ENCODE measurements at regions not wholly inside any gene's neighbourhood (a gene's known extent, or its start where the extent isn't known, plus 50 kb on each side); places are given as distances from the start of the nearest gene placed in this dataset.

- no peak for DNase-seq (ENCODE audit: low read depth)
Observed at GRCh38 chr4:188826393-188826792, 687.2 kb downstream of the TRIML1 start.

GRCh38 chr4:188839704-188840103, 700.5 kb downstream of the TRIML1 start:
- DNase-seq (ENCODE audit: low read depth) = no peak

DNA sequence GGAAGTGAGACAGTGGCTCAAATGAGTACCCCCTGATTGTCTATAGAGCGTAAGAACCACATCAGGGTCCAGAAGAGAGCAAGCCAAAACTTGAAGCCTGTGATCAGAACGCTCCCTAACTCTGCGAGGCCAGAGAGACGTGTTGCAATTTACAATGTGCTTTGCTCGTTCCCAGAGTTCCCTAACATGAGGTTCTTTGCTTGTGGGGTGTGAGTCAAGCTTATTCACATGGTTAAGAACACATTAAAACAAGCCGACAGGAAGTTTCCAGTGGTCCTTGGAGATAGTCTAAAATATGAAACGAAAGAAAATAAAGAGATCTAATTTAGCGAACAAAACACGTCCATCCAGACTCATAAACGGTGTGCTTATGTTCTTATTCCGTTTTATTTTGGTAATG, 702.3 kb downstream of the TRIML1 start:
- no peak for DNase-seq (ENCODE audit: low read depth)

DNA sequence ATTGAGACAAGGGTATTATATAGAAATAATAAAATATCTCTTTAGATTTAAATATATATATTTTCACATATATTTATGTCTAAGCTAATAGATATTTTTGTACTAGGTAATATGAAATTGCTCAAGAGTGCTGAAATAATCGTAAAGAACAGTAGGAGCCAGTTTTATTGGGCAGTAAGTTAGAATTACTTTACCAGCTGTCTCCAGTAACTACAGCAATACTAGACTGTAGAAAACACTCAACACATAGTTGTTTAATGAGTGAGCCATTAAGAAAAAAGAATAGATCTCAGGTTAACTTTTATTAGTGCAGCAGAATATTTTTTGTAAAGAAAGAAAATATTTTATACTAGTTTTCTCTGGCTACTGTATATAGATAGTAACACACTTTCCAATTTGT, 715.2 kb downstream of the TRIML1 start:
- DNase-seq (ENCODE audit: low read depth) = no peak

- no peak for DNase-seq (ENCODE audit: low read depth)
Observed at GRCh38 chr4:188858696-188859095, 719.5 kb downstream of the TRIML1 start.

GRCh38 chr4:188864741-188865140, 725.5 kb downstream of the TRIML1 start:
- DNase-seq (ENCODE audit: low read depth) = no peak

DNA sequence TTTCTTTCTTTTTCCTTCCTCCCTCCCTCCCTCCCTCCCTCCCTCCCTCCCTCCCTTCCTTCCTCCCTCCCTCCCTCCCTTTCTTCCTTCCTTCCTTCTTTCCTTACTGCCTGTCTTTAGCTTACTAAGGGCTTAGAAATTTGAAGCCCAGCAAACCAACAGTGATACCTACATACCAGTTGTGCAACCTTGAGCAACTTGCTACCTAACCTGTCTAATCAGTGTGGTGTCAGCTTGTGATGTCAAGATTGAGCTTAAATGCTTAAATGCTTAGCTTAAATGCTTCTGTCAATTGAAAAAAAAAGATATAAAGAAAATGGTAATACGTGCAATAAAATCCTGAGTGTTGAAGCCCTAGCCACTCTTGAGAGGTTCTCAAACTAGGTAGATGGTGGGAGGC, 728.6 kb downstream of the TRIML1 start:
- no peak for DNase-seq (ENCODE audit: low read depth)

DNA sequence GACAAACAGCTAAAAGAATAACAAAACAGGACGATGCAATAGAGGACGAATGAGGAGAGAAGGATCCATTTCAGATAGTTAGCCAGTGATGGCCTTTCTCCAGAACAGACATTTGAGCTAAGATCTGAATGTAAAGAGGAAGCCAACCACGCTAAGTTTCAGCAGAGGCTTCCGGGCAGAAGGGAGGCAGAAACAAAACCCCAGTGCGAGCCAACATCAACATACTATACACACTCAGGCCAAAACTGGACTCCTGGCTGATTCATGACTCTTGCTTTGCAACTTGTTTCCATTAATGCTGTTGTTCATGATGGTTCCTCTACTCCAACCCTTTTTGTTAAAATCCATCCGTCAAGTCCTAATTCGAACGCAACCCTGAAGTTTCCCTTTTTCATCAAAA, 730.3 kb downstream of the TRIML1 start:
- DNase-seq (ENCODE audit: low read depth) = peak; percentile 37

GRCh38 chr4:188872809-188873208, 733.6 kb downstream of the TRIML1 start:
- DNase-seq (ENCODE audit: low read depth) = no peak

GRCh38 chr4:188876881-188877280, 737.6 kb downstream of the TRIML1 start:
- DNase-seq (ENCODE audit: low read depth) = no peak

DNA sequence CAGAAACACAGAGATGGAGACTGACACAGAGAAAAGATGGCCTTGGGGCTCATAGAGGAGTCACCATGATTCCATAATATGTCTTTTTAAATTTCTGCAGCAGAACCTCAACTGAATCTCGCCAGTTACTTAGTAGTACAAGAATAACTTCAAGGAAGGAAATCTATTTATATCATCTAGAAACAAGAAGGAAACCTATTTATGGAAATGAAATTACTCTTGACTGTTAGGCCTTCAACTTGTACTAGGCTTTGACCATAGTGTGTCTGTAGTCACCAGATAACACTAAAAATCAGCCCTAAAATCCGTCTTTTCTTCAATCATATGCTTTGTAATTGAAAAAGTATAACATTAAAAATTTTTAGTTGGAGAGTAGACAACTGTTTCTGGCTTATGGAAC, 740.4 kb downstream of the TRIML1 start:
- DNase-seq (ENCODE audit: low read depth) = no peak

DNA sequence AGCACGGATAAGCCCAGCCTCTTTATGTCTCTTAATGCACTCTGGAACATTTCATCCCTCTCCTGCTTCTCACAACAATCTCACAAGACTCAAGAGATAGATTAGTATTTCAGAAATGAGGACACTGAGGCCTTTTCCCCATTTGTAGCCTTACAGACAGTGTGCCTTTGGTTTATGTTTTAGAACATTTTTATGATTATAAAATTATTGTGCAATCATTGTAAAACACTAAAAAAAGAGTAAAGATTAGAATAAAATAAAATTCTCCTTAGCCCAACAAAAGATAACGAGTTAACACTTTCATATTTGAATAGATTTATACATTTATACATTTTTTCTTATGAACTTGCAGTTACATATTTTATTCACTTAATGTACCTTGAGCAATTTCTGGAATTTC, 748.7 kb downstream of the TRIML1 start:
- DNase-seq (ENCODE audit: low read depth) = no peak

- no peak for DNase-seq (ENCODE audit: low read depth)
Observed at GRCh38 chr4:188892837-188893236, 753.6 kb downstream of the TRIML1 start.

- DNase-seq (ENCODE audit: low read depth) = no peak
Observed at GRCh38 chr4:188903986-188904385, 764.7 kb downstream of the TRIML1 start.

DNA sequence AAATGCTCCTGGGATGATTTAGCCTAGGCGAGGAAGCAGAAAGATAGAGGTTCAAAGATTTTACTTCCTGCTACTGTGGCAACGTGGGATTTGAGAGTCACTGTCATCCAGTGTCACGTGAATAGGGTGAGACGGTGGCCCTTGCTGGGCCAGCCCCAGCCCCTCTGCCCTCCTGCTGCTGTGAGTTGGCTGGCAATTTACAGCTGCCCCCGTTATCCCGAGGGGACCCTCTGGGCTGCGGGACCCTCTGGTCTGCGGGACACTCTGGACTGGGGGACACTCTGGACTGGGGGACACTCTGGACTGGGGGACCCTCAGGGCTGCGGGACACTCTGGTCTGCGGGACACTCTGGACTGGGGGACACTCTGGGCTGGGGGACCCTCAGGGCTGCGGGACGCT, 765.4 kb downstream of the TRIML1 start:
- DNase-seq (ENCODE audit: low read depth) = no peak

DNA sequence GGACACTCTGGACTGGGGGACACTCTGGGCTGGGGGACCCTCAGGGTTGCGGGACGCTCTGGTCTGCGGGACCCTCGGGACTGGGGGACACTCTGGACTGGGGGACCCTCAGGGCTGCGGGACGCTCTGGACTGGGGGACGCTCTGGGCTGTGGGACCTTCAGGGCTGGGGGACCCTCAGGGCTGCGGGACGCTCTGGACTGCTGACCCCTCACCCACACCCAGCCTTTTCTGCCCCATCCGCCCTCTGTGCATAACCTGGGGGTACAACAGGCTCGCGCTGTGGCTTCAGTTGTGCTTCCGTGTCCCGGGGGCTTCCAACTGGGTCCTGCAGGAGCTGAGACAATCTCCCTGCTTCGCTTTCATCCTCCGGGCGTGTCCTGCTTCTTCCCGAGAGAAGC, 766.0 kb downstream of the TRIML1 start:
- no peak for DNase-seq (ENCODE audit: low read depth)

- no peak for DNase-seq (ENCODE audit: low read depth)
Observed at GRCh38 chr4:188911199-188911598, 772.0 kb downstream of the TRIML1 start.

GRCh38 chr4:188911707-188912106, 772.5 kb downstream of the TRIML1 start:
- DNase-seq (ENCODE audit: low read depth) = no peak

- no peak for DNase-seq (ENCODE audit: low read depth)
Observed at GRCh38 chr4:188915175-188915574, 775.9 kb downstream of the TRIML1 start.

DNA sequence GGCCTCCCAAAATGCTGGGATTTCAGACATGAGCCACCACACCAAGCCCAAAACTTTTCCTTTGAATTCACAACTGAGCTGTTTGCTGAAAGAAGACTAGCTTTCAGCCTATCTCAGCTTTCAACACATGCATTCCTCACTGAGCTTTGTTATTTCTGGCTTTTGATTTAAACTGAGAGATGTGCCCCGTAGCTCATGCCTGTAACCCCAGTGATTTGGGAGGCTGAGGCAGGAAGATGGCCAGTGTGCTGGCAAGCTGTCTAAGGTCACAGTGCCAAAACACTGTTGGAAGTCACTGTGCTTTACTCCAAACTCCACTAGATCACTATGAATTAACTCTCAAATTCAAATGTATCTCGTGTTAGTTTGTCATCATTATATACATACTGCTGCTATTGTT, 779.5 kb downstream of the TRIML1 start:
- DNase-seq (ENCODE audit: low read depth) = no peak

GRCh38 chr4:188930822-188931221, 791.6 kb downstream of the TRIML1 start:
- no peak for DNase-seq (ENCODE audit: low read depth)

- peak; percentile 77 for DNase-seq (ENCODE audit: low read depth)
Observed at GRCh38 chr4:188934320-188934962, 795.2 kb downstream of the TRIML1 start.

GRCh38 chr4:188941524-188942119, 802.4 kb downstream of the TRIML1 start:
- DNase-seq (ENCODE audit: low read depth) = peak; percentile 99

GRCh38 chr4:188942606-188943005, 803.4 kb downstream of the TRIML1 start:
- peak; percentile 12 for DNase-seq (ENCODE audit: low read depth)

All from iris pigment epithelial cell (primary cell).